AG09309 (cell line): ENCODE measurements at regions not wholly inside any gene's neighbourhood (a gene's known extent, or its start where the extent isn't known, plus 50 kb on each side); places are given as distances from the start of the nearest gene placed in this dataset.

Source experiments
- DNase-seq: peaks from one replicate; pipeline ENCODE4 v3.0.0-alpha.2; 2010; ENCODE audit warnings: low read depth
- H3K4me3 ChIP-seq: 2 replicates; pipeline ENCODE4 v1.5.1; 2011; ENCODE audit warnings: mild to moderate bottlenecking, low read depth, low read length, moderate library complexity; ENCODE audit not compliant: control insufficient read depth
- CTCF ChIP-seq: IDR thresholded peaks from 2 replicates; pipeline ENCODE4 v1.5.1; 2011; ENCODE audit warnings: mild to moderate bottlenecking, low read depth, low read length, inconsistent platforms; ENCODE audit not compliant: insufficient read depth, control insufficient read depth; ENCODE audit errors: missing control alignments

- TF ChIP-seq CTCF, result no peak
- DNase-seq, result no peak
Measured at GRCh38 chr5:165504674-165505073, 1999.3 kb downstream of the MAT2B start.

DNA sequence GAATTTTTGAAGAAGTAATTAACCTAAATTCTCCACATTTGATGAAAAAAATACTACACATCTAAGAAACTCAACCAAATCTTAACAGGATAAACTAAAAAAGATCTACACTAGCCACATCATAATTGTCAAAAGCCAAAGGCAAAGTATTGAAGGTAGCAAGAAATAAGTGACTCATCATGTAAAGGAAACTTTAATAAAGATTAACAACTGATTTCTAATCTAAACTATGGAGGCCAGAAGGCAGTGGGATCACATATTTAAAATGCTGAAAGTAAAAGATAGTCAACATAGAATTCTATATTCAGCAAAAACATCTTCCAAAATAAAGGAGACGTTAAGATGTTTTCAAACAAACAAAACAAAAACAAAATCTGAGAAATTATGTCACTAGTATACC lies 2002.9 kb downstream of the MAT2B start:
- H3K4me3 ChIP-seq, result no peak overlapping the region
- DNase-seq, result no peak
- no peak for TF ChIP-seq CTCF

More at GRCh38 chr5:165504674-165505073, 1999.3 kb downstream of the MAT2B start:
- no peak overlapping the region for H3K4me3 ChIP-seq

DNA sequence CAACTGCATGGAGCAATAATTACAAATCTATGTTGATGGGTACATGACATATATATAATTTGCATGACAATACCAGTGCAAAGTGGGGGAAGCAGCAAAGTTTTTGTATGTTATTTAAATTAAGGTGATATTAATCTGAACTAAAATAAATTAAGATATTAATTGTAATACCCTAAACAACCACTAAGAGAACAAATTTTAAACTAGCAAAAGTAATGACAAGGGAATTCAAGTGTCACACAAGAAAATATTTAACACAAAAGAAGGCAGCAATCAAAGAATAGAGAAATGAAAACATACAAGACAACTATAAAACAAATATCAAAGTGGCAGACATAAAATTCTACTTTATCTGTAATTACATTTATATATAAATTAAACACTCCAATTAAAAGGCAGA lies 2003.4 kb downstream of the MAT2B start:
- no peak for DNase-seq
- no peak overlapping the region for H3K4me3 ChIP-seq
- TF ChIP-seq CTCF, result no peak

DNA sequence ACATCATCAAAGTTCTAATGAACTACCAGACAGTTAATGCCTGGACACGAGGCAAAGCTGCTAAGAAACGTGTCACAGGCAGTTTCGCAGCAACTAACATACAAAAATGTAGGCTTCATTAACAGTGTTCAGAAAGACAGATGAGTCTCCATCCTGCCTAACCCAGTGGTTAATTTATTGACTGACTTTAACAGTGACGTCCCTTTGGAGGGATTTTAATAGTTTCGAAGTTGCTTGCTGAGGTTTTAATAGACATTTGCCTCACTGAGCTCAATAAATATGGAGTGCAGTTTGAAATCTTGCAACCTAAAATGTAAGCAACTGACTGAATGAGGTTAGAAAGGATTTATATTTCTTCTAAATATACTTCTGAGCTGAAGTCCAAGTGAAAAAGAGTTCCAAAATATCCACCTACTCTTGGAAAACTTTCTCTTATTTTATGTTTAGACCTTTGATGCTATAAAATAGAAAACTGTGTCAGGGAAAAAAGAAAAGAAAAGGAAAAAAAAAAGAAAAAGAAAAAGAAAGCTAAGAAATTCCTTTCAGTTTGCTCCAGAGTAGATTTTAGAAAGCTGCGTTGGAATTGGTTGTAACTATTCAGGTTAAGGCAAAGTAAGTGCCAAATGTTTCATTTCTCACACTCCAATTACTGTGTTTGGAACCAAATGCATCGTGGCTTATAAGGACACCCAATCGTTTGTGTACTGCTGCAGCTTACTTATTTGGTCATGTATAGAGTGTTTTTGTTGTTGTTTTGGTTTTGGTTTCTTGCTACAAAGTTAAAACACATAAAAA lies 2016.6 kb downstream of the MAT2B start:
- no peak for TF ChIP-seq CTCF
- H3K4me3 ChIP-seq, result no peak overlapping the region
- DNase-seq, result no peak

DNA sequence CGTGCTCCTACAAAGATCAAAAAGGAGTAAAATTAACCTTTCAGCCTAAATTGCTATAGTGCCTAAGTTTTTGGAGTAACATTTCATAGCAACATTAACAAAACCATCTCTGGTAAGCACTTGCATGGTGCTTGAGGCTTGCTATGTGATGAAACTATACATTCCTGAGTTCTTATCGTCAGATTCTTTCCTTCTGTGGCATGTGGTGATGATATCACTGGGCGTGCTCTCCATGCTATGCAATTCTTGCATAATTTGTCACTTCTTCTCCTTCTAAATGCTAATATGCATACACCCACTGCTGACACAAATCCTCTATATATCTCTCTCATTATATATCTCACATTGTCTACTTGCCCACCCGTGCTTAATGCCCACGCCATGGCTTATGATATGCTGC lies 2019.9 kb downstream of the MAT2B start:
- H3K4me3 ChIP-seq, result no peak overlapping the region
- TF ChIP-seq CTCF, result no peak
- no peak for DNase-seq

GRCh38 chr5:165526357-165526756 lies 2020.9 kb downstream of the MAT2B start:
- no peak overlapping the region for H3K4me3 ChIP-seq
- DNase-seq, result no peak
- TF ChIP-seq CTCF, result no peak

- no peak for DNase-seq
- TF ChIP-seq CTCF, result no peak
Measured at GRCh38 chr5:165527577-165527976, 2022.2 kb downstream of the MAT2B start.

More at GRCh38 chr5:165527577-165527976, 2022.2 kb downstream of the MAT2B start:
- H3K4me3 ChIP-seq, result no peak overlapping the region
